Choroid plexus epithelial cell (primary cell): ENCODE measurements at regions not wholly inside any gene's neighbourhood (a gene's known extent, or its start where the extent isn't known, plus 50 kb on each side); places are given as distances from the start of the nearest gene placed in this dataset.

Experiments
- DNase-seq: peaks from one replicate; pipeline ENCODE4 v3.0.0-alpha.2; 2010; ENCODE audit warnings: low read depth
- H3K4me3 ChIP-seq: 2 replicates; pipeline ENCODE4 v1.5.1; 2011; ENCODE audit warnings: low read depth, mild to moderate bottlenecking, control low read depth, low read length, moderate library complexity
- CTCF ChIP-seq: conservative IDR thresholded peaks from 2 replicates; pipeline ENCODE4 v1.5.1; 2011; ENCODE audit warnings: low read depth, mild to moderate bottlenecking, control low read depth, inconsistent platforms, low read length, moderate library complexity

DNA sequence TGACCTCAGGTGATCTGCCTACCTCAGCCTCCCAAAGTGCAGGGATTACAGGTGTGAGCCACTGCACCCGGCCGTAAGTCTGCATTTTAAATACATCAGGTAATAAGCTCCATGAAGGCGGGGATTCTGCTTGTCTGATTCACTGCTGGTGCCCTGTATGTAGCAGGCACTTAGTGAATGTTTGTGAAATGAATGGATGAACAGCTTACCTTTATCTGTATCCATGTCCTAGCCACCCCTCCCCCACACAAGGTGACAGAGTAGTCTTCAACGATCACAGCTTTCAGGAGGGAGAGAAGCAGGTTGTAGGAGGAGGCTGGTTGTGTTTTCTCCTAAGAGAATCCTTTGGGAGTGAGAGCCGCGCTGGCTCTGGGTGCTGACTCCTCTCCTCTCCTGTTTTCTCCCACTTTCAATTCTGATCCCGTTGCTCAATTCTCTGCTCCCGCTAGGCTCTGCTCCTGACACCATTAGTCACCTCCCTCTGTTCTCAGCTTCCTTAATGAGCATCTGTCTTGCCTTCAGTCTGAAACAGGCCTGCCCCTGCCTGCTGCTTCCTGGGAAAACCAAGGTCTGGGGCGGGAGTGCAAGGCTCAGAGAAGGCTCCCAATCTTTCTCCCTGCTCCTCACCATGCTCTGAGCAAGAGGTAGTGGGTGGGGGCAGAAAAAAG, 88.8 kb upstream of the CTNNA1 start:
- H3K4me3 ChIP-seq = no peak overlapping the region
- TF ChIP-seq CTCF = no peak
- peak; percentile 48 for DNase-seq

GRCh38 chr5:138663561-138663960, 88.4 kb upstream of the HSPA9 start:
- no peak overlapping the region for H3K4me3 ChIP-seq
- no peak for DNase-seq
- TF ChIP-seq CTCF = no peak

DNA sequence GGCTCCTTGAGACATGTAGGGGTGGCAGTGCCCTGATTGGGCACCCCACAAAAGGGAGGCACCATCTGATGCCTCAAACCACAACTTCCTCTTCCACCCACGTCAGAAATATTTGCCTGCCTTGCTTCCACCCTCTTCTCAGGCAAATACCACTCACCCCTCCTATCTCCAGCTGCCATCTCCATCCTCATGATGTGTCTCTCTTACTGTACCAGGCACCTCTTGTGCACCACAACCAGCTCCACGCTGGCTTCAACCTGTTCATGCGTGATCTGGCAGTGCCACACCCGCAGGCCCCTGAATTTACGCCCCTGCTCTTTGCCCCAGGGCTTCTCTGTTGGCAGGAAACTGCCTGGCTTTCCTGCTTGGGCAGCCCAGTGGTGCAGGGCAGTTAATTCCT, 87.8 kb upstream of the HSPA9 start:
- no peak overlapping the region for H3K4me3 ChIP-seq
- no peak for TF ChIP-seq CTCF
- no peak for DNase-seq

DNA sequence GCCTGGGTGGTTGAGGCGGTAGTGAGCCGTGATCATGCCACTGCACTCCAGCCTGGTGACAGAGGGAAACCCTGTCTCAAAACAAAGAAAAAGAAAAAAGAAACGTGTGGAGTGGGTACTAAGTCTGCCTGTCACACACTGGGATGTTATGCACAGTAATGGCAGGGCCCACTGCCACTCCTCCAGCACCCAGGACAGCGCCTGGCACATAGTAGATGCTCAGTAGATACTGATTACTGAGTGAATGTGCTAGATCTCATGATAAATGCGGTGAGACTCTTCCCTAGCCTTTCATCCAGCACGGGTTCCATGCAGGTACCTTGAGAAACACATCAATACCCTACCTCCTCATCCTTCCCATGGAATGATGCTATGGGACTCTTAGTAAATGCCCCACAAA, 87.4 kb upstream of the HSPA9 start:
- TF ChIP-seq CTCF = no peak
- no peak for DNase-seq
- no peak overlapping the region for H3K4me3 ChIP-seq

GRCh38 chr5:138661991-138662434, 86.8 kb upstream of the HSPA9 start:
- H3K4me3 ChIP-seq = no peak overlapping the region

GRCh38 chr5:138661291-138661960, 86.2 kb upstream of the HSPA9 start:
- DNase-seq = no peak
- no peak overlapping the region for H3K4me3 ChIP-seq
- no peak for TF ChIP-seq CTCF

More at GRCh38 chr5:138661991-138662434, 86.8 kb upstream of the HSPA9 start:
- TF ChIP-seq CTCF = no peak
- no peak for DNase-seq
